K562 (cell line): ENCODE measurements at regions not wholly inside any gene's neighbourhood (a gene's known extent, or its start where the extent isn't known, plus 50 kb on each side); places are given as distances from the start of the nearest gene placed in this dataset.

Experiments
- CHD7 ChIP-seq: fragments of 200-600 bp; sonication (generic); IDR thresholded peaks from one replicate; pipeline ENCODE4 v1.6.1; 2012; ENCODE audit warnings: mild to moderate bottlenecking, low read depth, low read length, inconsistent platforms
- DDX20 ChIP-seq: fragments of 450-650 bp; IDR thresholded peaks from 2 replicates; pipeline ENCODE4 v1.6.1; 2016; ENCODE audit warnings: missing genetic modification characterization, low read depth, mild to moderate bottlenecking, missing compliant biosample characterization, moderate library complexity
- KDM1A ChIP-seq, 2 experiments: fragments of 450-650 bp; IDR thresholded peaks; 2 replicates each; pipeline ENCODE4 v1.6.1; 2016; ENCODE audit warnings: mild to moderate bottlenecking in 2 of 2
- MXD1 ChIP-seq: fragments of 250-450 bp; sonication (Bioruptor Pico); IDR thresholded peaks from 2 replicates; pipeline ENCODE4 v1.8.0; 2021; ENCODE audit warnings: borderline replicate concordance, mild to moderate bottlenecking, moderate library complexity; ENCODE audit not compliant: poor library complexity, severe bottlenecking
- SIRT6 ChIP-seq: IDR thresholded peaks from one replicate; pipeline ENCODE4 v1.6.1; 2012; ENCODE audit warnings: low read depth, mild to moderate bottlenecking, control low read depth, inconsistent platforms, low read length, moderate library complexity
- TAF1 ChIP-seq: IDR thresholded peaks from 2 replicates; pipeline ENCODE4 v1.6.1; 2011; ENCODE audit warnings: mild to moderate bottlenecking, low read length, moderate library complexity; ENCODE audit not compliant: insufficient read depth, control insufficient read depth, severe bottlenecking; ENCODE audit errors: extremely low read depth
- ZNF133 ChIP-seq: fragments of 250-450 bp; sonication (Bioruptor Pico); IDR thresholded peaks from 2 replicates; pipeline ENCODE4 v1.4.0; 2020; ENCODE audit warnings: mild to moderate bottlenecking
- ZNF274 ChIP-seq: IDR thresholded peaks from 2 replicates; pipeline ENCODE4 v1.6.1; 2011; ENCODE audit warnings: low read depth, mild to moderate bottlenecking, low read length, moderate library complexity, borderline replicate concordance
- ZNF589 ChIP-seq: fragments of 200-800 bp; sonication (Bioruptor generic); IDR thresholded peaks from 2 replicates; pipeline ENCODE4 v1.6.1; 2016; ENCODE audit warnings: low read depth, missing genetic modification characterization, missing compliant biosample characterization
- ZNF592 ChIP-seq: fragments of 450-650 bp; IDR thresholded peaks from 2 replicates; pipeline ENCODE4 v1.6.1; 2017; ENCODE audit warnings: antibody characterized with exemption, mild to moderate bottlenecking

- TF ChIP-seq ZNF592 (peak; percentile 84), DDX20 (tag) (no peak), ZNF589 (CRISPR knock-in tag) (peak; percentile 83; the same call in 1 of the 2 replicates), CHD7 (no peak), KDM1A (IDR thresholded peaks at IDR 0.05) (peak; percentile 12 to 66; a peak in 2 of 4 replicates), ZNF274 (no peak), MXD1 (no peak), SIRT6 (no peak), ZNF133 (CRISPR knock-in tag) (no peak), TAF1 (peak; percentile 69)
These were observed 214.3 kb downstream of the C9orf50 start (continued) for GRCh38 chr9:129406278-129407225.
